CD14-positive monocyte (primary cell): ENCODE measurements at regions not wholly inside any gene's neighbourhood (a gene's known extent, or its start where the extent isn't known, plus 50 kb on each side); places are given as distances from the start of the nearest gene placed in this dataset.

Source experiments
- DNase-seq, 3 donors: peaks; one replicate each; pipeline ENCODE4 v3.0.0-alpha.2; 2011 to 2022
- H2AFZ ChIP-seq: 2 replicates; pipeline ENCODE4 v1.6.0; 2012; ENCODE audit warnings: mild to moderate bottlenecking, low read depth, low read length, inconsistent platforms; ENCODE audit not compliant: insufficient read depth, poor library complexity, severe bottlenecking
- H3K27ac ChIP-seq, 2 donors: 1 replicate in 1 of 2; 2 replicates in 1 of 2; pipeline ENCODE4 v1.5.1; 2012 to 2013; ENCODE audit warnings: low read length in 2 of 2, control low read depth in 1 of 2, inconsistent platforms in 1 of 2, low read depth in 1 of 2, mild to moderate bottlenecking in 1 of 2
- H3K27me3 ChIP-seq, 2 donors: one replicate each; pipeline versions ENCODE4 v1.6.0 to v1.6.1; 2011 to 2013; ENCODE audit warnings: low read length in 2 of 2; ENCODE audit not compliant: control insufficient read depth in 2 of 2, insufficient read depth in 2 of 2
- H3K36me3 ChIP-seq, 2 donors: replicated peaks in 1 of 2; 1 replicate in 1 of 2; 2 replicates in 1 of 2; pipeline versions ENCODE4 v1.5.1 to v1.6.1; 2012 to 2013; ENCODE audit warnings: low read length in 2 of 2, control low read depth in 1 of 2, inconsistent platforms in 1 of 2, mild to moderate bottlenecking in 1 of 2; ENCODE audit not compliant: insufficient read depth in 2 of 2, control insufficient read depth in 1 of 2
- H3K4me1 ChIP-seq, 2 donors: 1 replicate in 1 of 2; 2 replicates in 1 of 2; pipeline versions ENCODE4 v1.5.1 to v1.6.1; 2012 to 2013; ENCODE audit warnings: low read length in 2 of 2, control low read depth in 1 of 2, inconsistent platforms in 1 of 2, mild to moderate bottlenecking in 1 of 2, moderate library complexity in 1 of 2; ENCODE audit not compliant: insufficient read depth in 2 of 2, control insufficient read depth in 1 of 2
- H3K4me2 ChIP-seq: replicated peaks from 2 replicates; pipeline ENCODE3; 2012; ENCODE audit warnings: low read length, moderate library complexity, mild to moderate bottlenecking; ENCODE audit not compliant: poor library complexity, severe bottlenecking; ENCODE audit errors: extremely low read depth
- H3K4me3 ChIP-seq, 3 experiments: fragments of 200-600 bp in 1 of 3; sonication (generic) in 1 of 3; replicated peaks in 1 of 3; 1 replicate in 2 of 3; 2 replicates in 1 of 3; pipeline ENCODE4 v1.5.1; 2011 to 2013; ENCODE audit warnings: low read length in 3 of 3, mild to moderate bottlenecking in 3 of 3, control low read depth in 2 of 3, low read depth in 2 of 3, inconsistent platforms in 1 of 3, moderate library complexity in 1 of 3
- H3K79me2 ChIP-seq: 2 replicates; pipeline ENCODE4 v1.6.0; 2012; ENCODE audit warnings: mild to moderate bottlenecking, control low read depth, inconsistent platforms, low read length, moderate library complexity; ENCODE audit not compliant: insufficient read depth
- H3K9ac ChIP-seq: 2 replicates; pipeline ENCODE4 v1.6.0; 2017; ENCODE audit warnings: low read length, mild to moderate bottlenecking; ENCODE audit not compliant: insufficient read depth, poor library complexity, severe bottlenecking
- H3K9me3 ChIP-seq, 2 donors: replicated peaks in 1 of 2; 1 replicate in 1 of 2; 2 replicates in 1 of 2; pipeline versions ENCODE4 v1.5.1 to v1.6.1; 2012 to 2013; ENCODE audit warnings: low read length in 2 of 2, control low read depth in 1 of 2; ENCODE audit not compliant: control insufficient read depth in 1 of 2, insufficient read depth in 1 of 2
- H4K20me1 ChIP-seq: 2 replicates; pipeline ENCODE4 v1.6.0; 2012; ENCODE audit warnings: mild to moderate bottlenecking, low read length, control low read depth, moderate library complexity; ENCODE audit not compliant: insufficient read depth
- H3K27ac Mint-ChIP-seq, 7 donors: one replicate each; pipeline ENCODE4 v1.8.0; 2020; ENCODE audit warnings: mild to moderate bottlenecking in 7 of 7, mixed read lengths in 7 of 7, moderate library complexity in 6 of 7, inconsistent platforms in 2 of 7
- H3K27me3 Mint-ChIP-seq, 3 donors: one replicate each; pipeline ENCODE4 v1.8.0; 2021 to 2022; ENCODE audit warnings: low read depth in 3 of 3, mild to moderate bottlenecking in 3 of 3, mixed read lengths in 3 of 3, moderate library complexity in 3 of 3, inconsistent platforms in 1 of 3
- H3K36me3 Mint-ChIP-seq, 2 donors: one replicate each; pipeline ENCODE4 v1.8.0; 2020; ENCODE audit warnings: mixed read lengths in 2 of 2, inconsistent platforms in 1 of 2, mild to moderate bottlenecking in 1 of 2
- H3K4me1 Mint-ChIP-seq: one replicate; pipeline ENCODE4 v1.8.0; 2020; ENCODE audit warnings: mild to moderate bottlenecking, mixed read lengths
- H3K4me3 Mint-ChIP-seq, 2 donors: one replicate each; pipeline ENCODE4 v1.8.0; 2020; ENCODE audit warnings: mild to moderate bottlenecking in 2 of 2, mixed read lengths in 2 of 2, moderate library complexity in 1 of 2
- H3K9me3 Mint-ChIP-seq, 7 donors: one replicate each; pipeline ENCODE4 v1.8.0; 2020 to 2022; ENCODE audit warnings: mixed read lengths in 7 of 7, mild to moderate bottlenecking in 6 of 7, moderate library complexity in 6 of 7, inconsistent platforms in 2 of 7
- WGBS: methylation state at CpG from one replicate; pipeline ENCODE4 v1.1.5; 2013; ENCODE audit warnings: missing lambda C conversion rate; ENCODE audit not compliant: insufficient coverage; 5-methylcytosine and 5-hydroxymethylcytosine counted together
- intact Hi-C, 2 donors: fragments of 100-400 bp; cut with micrococcal nuclease; formaldehyde crosslinking; loops; one replicate each; pipeline versions ENCODE4 v1.15.0 to v1.15.1; 2023
- TF ChIP-seq, protein P1 (sequence below): fragments of 200-600 bp; IDR thresholded peaks from one replicate; pipeline ENCODE4 v1.8.0; 2022; ENCODE audit warnings: antibody characterized with exemption, mild to moderate bottlenecking

DNA sequence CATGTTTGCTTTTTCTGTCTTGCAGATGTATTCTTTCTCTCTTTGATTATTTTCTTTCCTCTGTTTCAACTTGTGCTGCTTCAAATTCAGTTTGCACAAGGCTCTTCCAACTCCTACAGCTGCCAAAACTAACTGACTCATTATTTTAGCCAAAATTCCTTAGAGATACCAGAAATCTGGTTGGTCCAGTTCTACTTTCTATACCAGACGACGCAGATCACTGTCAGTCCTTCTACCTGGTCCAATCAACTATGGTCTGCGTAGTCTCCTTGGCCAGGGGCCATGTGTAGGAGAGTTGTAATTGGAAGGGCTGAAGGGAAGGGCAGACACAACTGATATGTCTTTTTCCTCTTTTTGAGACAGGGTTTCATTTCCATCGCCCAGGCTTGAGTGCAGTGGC, 51.9 kb upstream of the JAK2 start:
- peaks cover 64% of the 10 kb centered on the region for H3K4me1 Mint-ChIP-seq
- 67% methylated on average over 1 of the region's 4 CpGs for WGBS
- Histone ChIP-seq H3K9me3 (no peaks in the 10 kb centered on the region), H3K27me3 (no peaks in the 10 kb centered on the region), H3K4me2 (no peak overlapping the region), H4K20me1 (no peaks in the 10 kb centered on the region), H3K4me3 (no peak overlapping the region), H3K9ac (no peak overlapping the region), H3K79me2 (no peaks in the 10 kb centered on the region), H3K27ac (no peak overlapping the region), H2AFZ (peak overlapping the region; percentile 7), H3K36me3 (no peaks in the 10 kb centered on the region), H3K4me1 (peaks cover 58 to 63% of the 10 kb centered on the region in 2 donors)
- H3K27ac Mint-ChIP-seq: no peak overlapping the region
- H3K4me3 Mint-ChIP-seq: peak overlapping the region in 1 of 2 donors; percentile 17
- H3K27me3 Mint-ChIP-seq: peaks cover 0 to 3% (median 0%) of the 10 kb centered on the region in 3 donors
- H3K9me3 Mint-ChIP-seq: no peaks in the 10 kb centered on the region
- no peaks in the 10 kb centered on the region for H3K36me3 Mint-ChIP-seq
- DNase-seq: no peak
- intact Hi-C loops: no loop called here
- TF ChIP-seq, protein P1, sequence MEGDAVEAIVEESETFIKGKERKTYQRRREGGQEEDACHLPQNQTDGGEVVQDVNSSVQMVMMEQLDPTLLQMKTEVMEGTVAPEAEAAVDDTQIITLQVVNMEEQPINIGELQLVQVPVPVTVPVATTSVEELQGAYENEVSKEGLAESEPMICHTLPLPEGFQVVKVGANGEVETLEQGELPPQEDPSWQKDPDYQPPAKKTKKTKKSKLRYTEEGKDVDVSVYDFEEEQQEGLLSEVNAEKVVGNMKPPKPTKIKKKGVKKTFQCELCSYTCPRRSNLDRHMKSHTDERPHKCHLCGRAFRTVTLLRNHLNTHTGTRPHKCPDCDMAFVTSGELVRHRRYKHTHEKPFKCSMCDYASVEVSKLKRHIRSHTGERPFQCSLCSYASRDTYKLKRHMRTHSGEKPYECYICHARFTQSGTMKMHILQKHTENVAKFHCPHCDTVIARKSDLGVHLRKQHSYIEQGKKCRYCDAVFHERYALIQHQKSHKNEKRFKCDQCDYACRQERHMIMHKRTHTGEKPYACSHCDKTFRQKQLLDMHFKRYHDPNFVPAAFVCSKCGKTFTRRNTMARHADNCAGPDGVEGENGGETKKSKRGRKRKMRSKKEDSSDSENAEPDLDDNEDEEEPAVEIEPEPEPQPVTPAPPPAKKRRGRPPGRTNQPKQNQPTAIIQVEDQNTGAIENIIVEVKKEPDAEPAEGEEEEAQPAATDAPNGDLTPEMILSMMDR: no peak

DNA sequence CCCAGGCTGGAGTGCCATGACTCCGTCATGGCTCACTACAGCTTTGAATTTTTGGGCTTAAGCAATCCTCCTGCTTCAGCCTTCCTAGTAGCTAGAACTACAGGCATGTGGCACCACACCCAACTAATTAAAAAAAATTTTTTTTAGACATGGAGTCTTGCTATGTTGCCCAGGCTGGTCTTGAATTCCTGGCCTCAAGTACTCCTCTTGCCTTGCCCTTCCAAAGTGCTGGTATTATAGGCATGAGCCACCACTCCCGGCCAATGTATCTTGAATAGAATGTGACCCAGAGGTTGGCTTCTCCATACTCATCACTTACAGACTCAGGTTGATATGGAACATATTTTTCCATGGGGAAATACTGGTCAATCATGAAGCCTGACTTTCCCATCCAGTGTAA, 51.2 kb upstream of the JAK2 start:
- Histone ChIP-seq H3K9me3 (no peaks in the 10 kb centered on the region), H3K4me3 (no peak overlapping the region), H3K27ac (no peak overlapping the region), H3K27me3 (no peaks in the 10 kb centered on the region), H2AFZ (peak overlapping the region; percentile 7), H3K9ac (no peak overlapping the region), H3K79me2 (no peaks in the 10 kb centered on the region), H3K4me1 (peaks cover 65 to 69% of the 10 kb centered on the region in 2 donors), H3K4me2 (no peak overlapping the region), H4K20me1 (no peaks in the 10 kb centered on the region), H3K36me3 (no peaks in the 10 kb centered on the region)
- TF ChIP-seq, protein P1: no peak
- intact Hi-C loops: no loop called here
- Mint-ChIP-seq H3K9me3 (no peaks in the 10 kb centered on the region), H3K4me3 (no peak overlapping the region), H3K27me3 (peaks cover 0 to 3% (median 0%) of the 10 kb centered on the region in 3 donors), H3K4me1 (peaks cover 71% of the 10 kb centered on the region), H3K27ac (no peak overlapping the region), H3K36me3 (no peaks in the 10 kb centered on the region)
- no peak for DNase-seq
- WGBS: 50% methylated on average over 1 of the region's 2 CpGs
